SHP77 (cell line): ENCODE measurements at regions not wholly inside any gene's neighbourhood (a gene's known extent, or its start where the extent isn't known, plus 50 kb on each side); places are given as distances from the start of the nearest gene placed in this dataset.
"Not testable (repeated sequence)": the region's sequence is repeated elsewhere in the genome, so short reads cannot be mapped to it uniquely, and the experiment has no call there.

Experiments used
- DNase-seq, 2 experiments: peaks; one replicate each; lab custom pipeline; 2025; lab: John Stamatoyannopoulos, UW

DNA sequence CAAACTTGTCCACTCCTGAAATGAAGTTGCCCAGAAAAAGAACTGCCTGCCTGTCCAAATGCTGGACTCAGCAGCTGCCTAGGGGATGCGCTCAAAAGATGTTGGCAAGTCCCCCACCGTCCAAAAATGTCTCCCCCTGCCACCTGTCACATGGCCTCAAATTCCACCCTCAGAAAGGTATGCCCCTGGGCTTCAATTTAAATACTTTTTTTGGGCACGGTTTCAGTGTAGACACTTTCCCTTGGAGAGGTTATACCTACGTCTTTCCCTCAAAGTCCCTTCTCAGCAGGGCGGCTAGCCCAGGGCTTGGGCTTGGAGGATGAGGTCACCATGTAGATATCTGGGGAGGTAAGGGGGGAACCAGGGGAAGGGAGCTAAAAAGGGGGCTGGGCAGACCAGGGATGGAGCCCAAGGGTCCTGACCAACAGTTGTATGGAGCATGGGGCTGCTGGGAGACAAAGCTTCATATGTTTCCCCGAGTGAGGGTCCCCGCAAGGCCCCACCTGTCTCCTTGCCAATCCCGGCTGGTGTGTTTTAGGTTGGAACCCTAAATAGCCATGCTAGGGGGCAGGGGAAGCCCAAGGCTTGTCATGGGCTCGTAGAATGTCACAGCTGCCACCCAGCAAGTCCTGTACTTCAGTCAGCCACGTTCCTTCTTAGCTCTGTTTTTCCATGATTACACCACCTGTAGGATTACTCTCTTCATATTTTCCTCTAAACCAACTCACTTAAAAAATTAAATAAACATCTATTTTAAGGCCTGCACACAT, 131.2 kb upstream of the TBX3 start:
- DNase-seq = no peak

DNA sequence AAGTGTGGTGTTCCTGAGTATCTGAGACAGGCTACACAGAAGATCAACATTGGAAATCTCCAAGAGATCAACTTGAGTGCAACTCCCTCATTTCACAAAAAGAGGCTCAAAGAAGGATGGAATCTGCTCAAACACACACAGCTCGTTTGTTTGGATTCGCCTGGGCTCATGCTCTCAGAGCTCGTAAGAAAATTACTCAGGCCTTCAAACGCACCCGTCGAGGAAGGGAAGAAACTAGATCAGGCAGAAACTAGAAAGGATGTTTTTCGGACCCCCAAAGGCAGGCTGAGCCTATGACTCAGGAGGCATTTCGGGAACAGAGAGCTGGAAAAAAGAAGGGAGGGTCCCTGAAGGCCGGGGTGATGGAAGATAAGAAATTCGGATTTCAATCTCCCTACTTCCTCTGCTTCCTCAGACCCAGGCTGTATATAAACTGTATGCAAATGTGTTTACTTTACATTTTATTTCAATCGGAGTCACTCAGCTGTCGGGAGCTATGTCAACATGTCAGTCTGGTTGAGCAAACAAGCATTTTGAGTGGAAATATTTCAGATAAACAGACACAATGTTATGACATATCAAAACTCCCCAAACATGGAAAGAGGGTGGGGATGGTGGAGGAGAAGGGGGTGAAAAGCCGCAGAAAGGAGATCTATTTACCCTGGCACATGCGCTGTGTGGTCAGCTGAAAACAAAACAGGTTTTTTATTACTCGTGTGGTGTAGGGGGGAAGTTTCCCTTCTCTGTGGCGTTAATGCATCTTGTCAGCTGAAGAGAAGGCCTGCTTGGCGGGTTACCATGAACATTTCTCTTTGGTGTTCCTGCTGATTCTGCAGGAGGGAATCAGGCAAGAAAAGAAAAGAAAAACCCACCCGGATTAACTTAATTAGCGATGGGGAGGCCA, 129.1 kb upstream of the TBX3 start:
- peak; percentile 15 to 23 for DNase-seq

DNA sequence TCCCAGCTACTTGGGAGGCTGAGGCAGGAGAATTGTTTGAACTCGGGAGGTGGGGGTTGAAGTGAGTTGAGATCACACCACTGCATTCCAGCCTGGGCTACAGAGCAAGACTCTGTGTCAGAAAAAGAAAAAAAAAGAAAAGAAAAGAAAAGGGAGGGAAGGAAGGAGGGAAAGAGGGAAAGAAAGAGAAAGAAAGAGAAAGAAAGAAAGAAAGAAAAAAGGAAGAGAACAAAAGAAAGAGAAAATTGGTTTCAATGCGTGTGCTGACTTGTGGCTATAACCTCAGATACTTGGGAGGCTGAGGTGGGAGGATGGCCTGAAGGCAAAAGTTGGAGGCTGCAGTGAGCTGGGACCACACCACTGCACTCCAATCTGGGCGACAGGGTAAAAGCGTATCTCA, 128.4 kb upstream of the TBX3 start:
- no peak for DNase-seq

DNA sequence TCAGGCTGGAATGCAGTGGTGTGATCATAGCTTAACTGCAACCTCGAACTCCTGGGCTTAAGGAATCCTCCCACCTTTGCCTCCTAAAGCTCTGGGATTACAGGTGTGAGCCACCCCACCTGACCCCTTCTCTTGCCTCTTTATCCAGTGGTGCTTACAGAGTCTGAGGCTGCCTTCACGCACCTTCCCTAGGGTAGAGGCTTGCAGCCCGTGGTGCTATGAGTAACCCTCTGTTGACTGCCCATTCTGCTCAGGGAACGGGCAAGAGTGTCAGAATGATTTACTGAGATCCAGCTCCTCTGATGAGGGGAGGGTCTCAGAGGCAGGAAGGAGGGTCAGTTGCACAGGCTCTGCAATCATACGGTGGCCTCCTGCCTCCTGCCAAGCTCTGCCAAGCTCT, 125.1 kb upstream of the TBX3 start:
- no peak for DNase-seq

DNA sequence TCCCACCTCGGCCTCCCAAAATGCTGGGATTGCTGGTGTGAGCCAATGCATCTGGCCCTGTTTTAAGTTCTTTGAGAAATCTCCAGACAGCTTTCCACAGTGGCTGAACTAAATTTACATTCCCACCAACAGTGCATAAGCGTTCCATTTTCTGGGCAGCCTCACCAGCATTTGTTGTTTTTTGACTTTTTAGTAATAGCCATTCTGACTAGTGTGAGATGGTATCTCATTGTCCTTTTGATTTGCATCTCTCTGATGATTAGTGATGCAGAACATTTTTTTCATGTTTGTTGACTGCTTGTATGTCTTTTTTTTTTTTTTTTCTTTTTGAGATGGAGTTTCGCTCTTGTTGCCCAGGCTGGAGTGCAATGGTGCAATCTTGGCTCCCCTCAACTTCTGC, 117.4 kb upstream of the TBX3 start:
- DNase-seq = not testable (repeated sequence)

DNA sequence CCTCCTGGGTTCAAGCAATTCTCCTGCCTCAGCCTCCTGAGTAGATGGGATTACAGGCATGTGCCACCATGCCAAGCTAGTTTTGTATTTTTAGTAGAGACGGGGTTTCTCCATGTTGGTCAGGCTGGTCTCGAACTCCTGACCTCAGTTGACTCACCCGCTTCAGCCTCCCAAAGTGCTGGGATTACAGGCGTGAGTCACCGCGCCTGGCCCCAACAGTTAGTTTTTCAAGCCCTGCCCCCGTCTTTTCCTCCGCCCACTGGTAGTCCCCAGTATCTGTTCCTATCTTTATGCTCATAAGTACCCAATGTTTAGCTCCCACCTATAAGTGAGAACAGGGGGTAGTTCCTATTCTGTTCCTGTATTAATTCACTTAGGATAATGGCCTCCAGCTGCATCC, 116.6 kb upstream of the TBX3 start:
- DNase-seq = not testable (repeated sequence)

DNA sequence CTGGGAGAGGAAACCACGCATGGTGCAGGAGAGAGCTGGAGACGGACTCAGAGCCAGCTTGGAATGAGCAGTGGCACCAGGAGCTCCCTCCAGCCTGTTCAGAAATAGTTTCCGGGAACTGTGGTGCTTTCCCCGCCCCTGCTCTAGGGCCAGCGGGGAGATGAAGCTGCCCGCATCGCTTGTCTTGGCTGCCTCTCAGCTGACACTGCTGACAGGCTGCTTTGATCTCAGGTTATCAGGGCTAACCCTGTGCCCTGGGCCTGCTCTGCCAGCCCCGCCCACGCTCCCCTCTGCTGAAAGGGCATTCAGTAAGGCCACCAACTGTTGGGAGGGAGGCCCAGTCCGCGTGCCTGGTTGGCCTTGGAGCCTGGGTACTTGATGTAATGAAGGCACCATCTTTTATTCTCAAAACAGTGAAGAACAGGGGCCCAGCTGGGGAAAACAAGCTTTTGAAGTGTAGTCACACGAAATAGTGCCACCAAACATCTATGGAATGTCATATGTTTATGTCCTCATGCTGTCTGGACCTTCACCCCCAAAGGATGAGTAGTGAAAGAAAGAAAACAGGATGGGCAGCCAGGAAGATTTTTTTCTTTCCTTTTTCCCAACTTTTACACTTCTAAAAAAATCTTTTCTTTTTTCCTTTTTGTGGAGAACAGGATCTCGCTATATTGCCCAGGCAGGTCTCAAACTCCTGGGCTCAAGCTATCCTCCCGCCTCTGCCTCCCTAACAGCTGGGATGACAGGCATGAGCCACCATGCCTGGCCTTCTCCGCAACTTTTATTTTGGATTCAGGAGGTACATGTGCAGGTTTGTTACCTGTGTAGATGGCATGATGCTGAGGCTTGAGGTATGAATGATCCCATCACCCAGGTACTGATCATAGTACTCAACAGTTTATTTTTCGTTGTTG, 115.9 kb upstream of the TBX3 start:
- DNase-seq = no peak

DNA sequence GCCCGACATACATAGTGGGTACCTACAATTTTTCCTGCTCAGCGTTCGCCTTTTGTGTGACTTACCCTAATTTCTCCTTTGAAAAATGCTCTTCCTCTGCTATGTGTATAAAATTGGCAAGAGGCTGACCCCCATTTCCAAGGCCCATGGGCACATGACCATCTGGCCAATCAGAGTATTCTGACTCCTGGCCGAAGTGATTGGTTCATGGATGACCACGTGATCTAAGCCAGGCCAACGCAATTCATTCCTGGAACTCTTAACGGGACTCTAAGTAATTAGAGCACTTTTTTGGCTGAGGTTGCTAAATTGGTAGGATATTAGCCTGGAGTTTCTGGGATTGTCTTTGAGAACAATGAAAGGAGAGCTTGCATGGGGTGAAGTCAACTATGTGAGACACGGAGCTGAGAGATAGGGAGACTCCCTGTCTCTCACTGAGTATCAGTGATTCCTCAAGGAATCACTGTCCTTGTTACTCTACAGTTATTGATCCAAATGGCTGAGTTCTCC, 110.1 kb upstream of the TBX3 start:
- DNase-seq = no peak

DNA sequence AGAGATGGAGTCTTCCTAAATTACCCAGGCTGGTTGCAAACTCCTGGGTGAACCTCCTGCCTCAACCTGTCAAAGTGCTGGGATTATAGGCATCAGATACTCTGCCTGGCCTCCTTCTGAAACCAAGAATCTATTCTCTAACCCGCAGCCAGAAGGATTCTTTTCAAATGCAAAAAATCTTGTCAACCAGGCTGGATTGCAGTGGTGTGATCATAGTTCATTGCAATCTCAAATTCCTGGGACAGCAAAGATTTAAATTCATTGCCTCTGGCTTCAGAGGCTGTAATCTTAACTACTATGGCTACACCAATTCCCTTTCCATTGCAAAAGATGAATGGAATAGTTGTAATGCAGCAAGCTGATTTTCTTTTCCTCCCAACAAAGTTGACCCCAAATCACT, 106.3 kb upstream of the TBX3 start:
- no peak for DNase-seq

DNA sequence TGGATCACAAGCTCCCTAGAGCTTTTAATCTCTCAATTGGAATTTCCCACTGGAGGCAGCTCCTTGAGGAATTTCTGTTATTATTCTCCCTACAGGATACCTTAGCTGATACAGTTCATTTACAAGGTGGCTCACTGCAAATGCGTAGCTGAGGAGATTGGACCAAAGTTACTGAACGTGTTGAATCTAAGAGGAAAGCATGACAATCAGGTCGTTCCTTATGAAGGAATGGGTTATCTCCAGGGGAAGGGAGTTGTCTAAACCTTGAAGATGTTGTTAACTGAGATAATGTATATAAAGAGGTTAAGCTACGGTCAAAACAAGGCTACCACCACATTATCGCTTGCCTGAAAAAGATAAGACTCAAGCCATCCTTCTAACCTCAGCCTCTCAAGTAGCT, 105.8 kb upstream of the TBX3 start:
- no peak for DNase-seq

DNA sequence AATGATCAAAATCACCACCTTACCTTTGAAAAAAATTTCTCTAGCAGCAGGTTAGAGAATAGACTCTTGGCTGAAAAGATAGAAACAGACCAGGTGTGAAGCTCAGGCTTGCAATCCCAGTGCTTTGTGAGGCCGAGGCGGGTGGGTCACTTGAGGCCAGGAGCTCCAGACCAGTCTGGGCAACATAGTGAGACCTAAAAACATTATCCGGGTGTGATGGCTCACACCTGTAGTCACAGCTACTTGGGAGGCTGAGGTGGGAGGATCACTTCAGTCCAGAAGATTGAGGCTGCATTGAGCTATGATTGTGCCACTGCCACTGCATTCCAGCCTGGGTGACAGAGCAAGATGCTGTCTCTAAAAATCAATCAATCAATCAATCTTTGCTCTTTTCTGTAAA, 105.3 kb upstream of the TBX3 start:
- no peak for DNase-seq

DNA sequence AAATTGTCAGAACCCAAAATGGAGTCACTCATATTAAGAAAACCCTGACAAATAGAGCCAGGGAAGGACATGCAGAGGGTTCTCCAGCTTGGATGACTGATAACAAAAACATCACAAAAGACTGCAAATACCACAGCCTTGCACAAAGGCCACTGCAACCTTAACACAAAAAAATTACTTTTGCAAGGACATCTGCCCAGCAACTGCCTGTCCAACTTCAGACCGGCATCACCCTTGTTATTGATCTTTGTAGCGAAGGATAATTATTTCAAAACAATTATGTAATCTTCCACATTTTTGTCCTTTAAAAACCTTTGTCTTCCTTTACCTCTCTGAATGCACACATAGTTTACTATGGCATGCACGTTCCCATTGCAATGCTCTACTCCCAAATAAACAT, 100.6 kb upstream of the TBX3 start:
- DNase-seq = no peak

DNA sequence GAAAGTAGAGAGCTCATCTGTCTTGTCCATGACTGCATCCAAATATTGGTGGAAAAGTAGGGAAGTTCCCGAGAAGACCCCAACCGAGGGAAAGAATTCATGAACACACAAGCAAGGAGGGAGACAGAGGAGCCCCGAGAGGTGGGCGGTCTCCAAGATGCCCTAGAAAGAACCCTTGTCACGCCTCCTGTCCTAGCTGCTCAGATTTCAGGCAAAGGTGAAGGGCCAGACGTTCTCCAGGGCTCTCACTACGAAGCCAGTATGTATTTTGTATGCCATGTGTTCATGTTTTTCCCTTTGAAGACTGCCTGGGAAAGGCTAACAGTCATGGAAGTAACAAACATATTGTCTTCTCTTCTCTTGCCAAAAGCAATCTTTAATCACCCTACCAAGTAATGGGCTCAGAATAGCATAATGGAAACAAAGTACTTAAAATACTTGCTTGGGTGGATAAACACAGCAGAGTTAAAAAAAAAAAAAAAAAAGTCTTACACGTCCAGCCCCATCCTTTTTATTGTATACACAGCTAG, 99.2 kb upstream of the TBX3 start:
- DNase-seq = no peak

DNA sequence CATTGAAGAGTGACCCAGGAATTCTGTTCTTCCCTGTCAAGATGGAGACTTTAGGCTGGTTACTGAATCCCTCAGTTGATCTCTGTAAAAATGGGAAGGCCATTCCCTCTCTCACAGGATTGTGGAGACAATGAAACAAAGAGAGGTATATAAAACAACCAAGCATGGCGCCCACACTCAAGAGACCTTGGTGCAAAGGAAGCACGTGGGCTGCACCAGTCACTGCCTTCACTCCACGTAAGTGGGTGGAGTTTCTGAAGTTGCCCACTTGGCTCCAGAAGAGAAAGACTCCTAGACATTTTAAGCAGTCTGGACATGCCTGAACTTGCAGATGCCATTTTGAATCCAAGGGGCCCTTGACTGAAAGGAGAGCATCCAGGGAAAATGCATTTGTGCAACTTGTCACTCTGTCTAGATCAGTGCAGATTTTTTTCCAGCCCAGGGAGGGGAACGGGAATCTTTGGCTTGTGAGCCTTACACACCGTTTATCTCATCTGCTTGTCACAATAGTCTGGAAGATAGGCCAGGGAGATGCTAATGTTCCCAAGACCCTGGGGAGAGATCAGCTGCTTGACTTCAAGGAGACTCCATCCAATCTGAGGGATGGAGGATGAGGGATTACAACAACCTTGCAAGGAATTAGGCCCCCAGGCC, 96.9 kb upstream of the TBX3 start:
- DNase-seq = no peak

DNA sequence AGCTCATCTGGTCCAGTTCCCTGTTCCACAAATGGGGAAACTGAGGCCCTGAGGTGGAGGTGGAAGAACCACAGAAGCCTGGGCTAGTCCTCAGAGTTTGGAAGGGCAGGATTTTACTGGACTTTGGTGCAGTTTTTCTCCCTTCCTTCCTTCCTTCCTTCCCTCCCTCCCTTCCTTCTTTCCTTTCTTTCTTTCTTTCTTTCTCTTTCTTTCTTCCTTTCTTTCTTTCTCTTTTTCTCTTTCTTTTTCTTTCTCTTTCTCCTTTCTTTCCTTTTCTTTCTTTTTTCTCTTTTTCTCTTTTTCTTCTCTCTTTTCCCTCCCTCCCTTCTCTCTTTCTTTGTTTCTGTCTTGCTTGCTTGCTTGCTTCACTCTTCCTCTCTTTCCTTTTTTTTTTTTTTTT, 95.7 kb upstream of the TBX3 start:
- DNase-seq = no peak

DNA sequence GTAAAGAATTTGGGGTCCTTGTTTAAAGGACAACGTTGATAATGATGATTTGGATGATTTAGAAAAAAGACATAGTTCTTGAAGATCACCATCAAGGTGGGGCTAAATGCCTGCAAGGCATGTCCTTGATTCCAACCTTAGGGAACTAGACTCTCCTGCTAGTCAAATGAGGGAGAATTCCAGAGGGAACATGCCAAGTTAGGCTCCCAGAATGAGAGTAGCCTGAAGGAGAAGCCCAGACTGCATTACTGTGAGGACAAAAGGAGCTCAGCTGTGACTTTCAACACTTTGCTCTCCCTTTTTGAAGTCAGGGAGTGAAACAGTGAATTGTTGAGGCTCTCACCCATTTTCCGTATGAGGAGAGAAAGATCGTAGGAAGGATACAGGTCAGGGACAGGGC, 95.2 kb upstream of the TBX3 start:
- no peak for DNase-seq

DNA sequence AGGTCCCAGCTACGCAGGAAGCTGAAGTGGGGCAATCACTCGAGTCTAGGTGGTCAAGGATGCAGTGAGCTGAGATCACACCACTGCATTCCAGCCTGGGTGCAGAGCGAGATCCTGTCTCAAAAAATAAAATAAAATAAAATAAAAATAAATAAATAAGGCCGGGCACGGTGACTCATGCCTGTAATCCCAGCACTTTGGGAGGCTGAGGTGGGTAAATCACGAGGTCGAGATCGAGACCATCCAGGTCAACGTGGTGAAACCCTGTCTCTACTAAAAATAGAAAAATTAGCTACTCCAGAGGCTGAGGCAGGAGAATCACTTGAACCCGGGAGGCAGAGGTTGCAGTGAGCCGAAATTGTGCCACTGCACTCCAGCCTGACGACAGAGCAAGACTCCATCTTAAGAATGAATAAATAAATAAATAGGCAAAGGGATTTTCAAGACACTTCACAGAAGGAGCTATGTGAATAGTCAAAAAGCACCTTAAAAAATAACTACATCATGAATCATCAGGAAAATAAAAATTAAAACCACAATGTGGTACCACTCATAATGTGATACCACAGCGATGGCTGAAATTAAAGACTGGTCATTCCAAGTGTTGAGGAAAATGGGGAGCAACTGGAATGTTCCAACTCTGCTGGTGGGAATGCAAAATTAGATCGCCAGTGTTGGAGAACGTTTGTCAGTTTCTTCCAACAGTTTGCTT, 92.9 kb upstream of the TBX3 start:
- no peak for DNase-seq

DNA sequence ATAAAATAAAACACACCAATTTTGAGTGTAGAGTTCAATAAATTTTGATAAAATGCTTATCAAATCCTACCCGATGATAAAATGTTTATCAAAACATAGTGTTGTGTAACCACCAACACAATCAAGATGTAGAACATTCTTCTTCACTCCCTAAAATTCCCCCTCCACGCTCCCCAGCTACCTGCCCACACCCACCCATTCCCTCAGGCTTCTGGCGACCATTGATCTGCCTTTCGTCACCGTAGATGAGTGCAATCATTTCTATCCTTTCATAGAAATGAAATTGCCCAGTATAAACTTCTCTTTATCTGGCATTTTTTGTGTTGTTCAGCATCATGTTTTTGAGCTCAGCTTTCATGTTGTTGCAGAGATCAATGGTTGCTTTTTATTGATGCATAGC, 90.7 kb upstream of the TBX3 start:
- no peak for DNase-seq

DNA sequence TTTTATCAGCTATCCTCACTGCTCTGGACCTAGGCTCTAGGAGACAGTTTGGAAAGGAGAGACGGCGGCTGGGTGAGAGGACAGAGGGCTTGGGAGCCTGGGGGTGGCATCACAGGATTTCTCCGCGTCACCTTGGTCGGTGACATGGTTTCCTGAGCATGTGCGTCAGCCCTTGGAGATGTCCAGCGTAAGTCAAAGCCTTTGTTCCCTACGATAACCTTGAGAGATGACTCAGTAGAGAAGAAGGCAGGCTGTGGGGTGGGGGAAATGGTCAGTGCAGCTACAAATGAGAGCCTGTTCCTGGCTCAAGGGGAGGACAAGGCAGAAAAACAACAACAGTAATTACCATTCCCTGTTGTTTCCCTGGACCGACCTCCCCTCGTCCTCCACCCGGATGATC, 90.2 kb upstream of the TBX3 start:
- DNase-seq = no peak

DNA sequence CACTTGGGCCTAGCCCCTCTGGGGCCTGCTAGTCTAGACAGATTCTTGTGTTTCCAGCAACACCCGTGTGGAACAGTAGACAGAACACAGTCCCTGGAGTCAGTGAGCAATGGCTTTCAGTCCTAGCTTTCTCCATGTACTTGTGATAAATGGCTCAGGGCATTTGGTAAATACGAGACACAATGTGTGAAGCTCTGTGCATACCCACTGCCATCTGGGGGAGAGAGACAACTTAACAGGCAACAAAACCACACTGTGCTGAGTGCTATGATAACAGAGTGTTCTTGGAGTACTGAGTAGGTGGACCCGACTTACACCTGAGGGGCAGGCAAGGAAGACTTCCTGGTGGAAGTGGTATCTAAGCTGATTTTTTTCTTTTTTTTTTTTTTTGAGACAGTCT, 86.3 kb upstream of the TBX3 start:
- no peak for DNase-seq

DNA sequence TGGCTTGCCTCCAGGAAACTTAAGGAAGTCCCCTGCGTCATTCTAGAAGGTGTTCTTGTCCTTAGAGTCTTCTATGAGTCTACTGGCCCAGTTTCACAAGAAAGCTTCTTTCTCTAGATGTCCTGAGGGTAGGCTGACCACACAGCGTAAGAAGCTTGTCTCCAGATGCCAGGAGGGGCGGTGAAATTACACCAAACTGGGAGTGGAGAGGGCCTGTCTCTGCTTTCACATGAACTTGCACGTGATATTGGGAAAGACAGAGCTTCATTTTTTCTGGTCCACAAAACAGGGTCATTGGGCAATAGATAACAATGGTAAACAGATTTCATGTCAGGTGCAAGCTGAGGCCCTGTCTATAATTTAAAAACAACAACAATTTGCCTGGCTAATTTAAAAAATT, 85.7 kb upstream of the TBX3 start:
- no peak for DNase-seq
